Ureter (tissue), 1 donor: ENCODE measurements at regions not wholly inside any gene's neighbourhood (a gene's known extent, or its start where the extent isn't known, plus 50 kb on each side); places are given as distances from the start of the nearest gene placed in this dataset.
"Not testable (repeated sequence)": the region's sequence is repeated elsewhere in the genome, so short reads cannot be mapped to it uniquely, and the experiment has no call there.

Source experiments
- DNase-seq: peaks from one replicate; pipeline ENCODE4 v3.0.0-alpha.2; 2020; ENCODE audit warnings: low spot score
- donor health status: DM: yes; HTN: yes; CAD: no.

- DNase-seq: no peak
These were observed 726.7 kb upstream of the ADGRB3 start for GRCh38 chr6:67908379-67908778.

GRCh38 chr6:67904735-67905134 lies 730.3 kb upstream of the ADGRB3 start:
- not testable (repeated sequence) for DNase-seq

GRCh38 chr6:67898875-67899274 lies 736.2 kb upstream of the ADGRB3 start:
- no peak for DNase-seq

GRCh38 chr6:67897998-67898607 lies 737.0 kb upstream of the ADGRB3 start:
- no peak for DNase-seq

GRCh38 chr6:67896476-67896875 lies 738.6 kb upstream of the ADGRB3 start:
- no peak for DNase-seq

- no peak for DNase-seq
These were observed 745.4 kb upstream of the ADGRB3 start for GRCh38 chr6:67889682-67889995.

- DNase-seq: no peak
These were observed 746.0 kb upstream of the ADGRB3 start for GRCh38 chr6:67888886-67889681.

GRCh38 chr6:67888546-67888885 lies 746.6 kb upstream of the ADGRB3 start:
- no peak for DNase-seq

GRCh38 chr6:67887747-67888545 lies 747.1 kb upstream of the ADGRB3 start:
- DNase-seq: no peak

- no peak for DNase-seq
These were observed 747.7 kb upstream of the ADGRB3 start for GRCh38 chr6:67887419-67887746.

GRCh38 chr6:67886840-67887292 lies 748.2 kb upstream of the ADGRB3 start:
- no peak for DNase-seq

GRCh38 chr6:67886036-67886707 lies 748.9 kb upstream of the ADGRB3 start:
- no peak for DNase-seq

GRCh38 chr6:67885081-67886033 lies 749.7 kb upstream of the ADGRB3 start:
- no peak for DNase-seq

- no peak for DNase-seq
These were observed 750.6 kb upstream of the ADGRB3 start for GRCh38 chr6:67884442-67884841.

- DNase-seq: no peak
These were observed 751.3 kb upstream of the ADGRB3 start for GRCh38 chr6:67883500-67884366.

GRCh38 chr6:67882436-67883311 lies 752.4 kb upstream of the ADGRB3 start:
- no peak for DNase-seq

GRCh38 chr6:67881706-67882065 lies 753.4 kb upstream of the ADGRB3 start:
- no peak for DNase-seq

GRCh38 chr6:67880939-67881705 lies 754.0 kb upstream of the ADGRB3 start:
- no peak for DNase-seq

- not testable (repeated sequence) for DNase-seq
These were observed 754.7 kb upstream of the ADGRB3 start for GRCh38 chr6:67880343-67880742.
